PC-9 (cell line): ENCODE measurements at regions not wholly inside any gene's neighbourhood (a gene's known extent, or its start where the extent isn't known, plus 50 kb on each side); places are given as distances from the start of the nearest gene placed in this dataset.

ENCODE experiments used
- BruUV-seq: library from RNA; stranded (reverse); fragments of 400-500 nt; replicated peaks from 2 replicates; lab custom pipeline; 2021; lab: Mats Ljungman, UMichigan
- CTCF ChIA-PET: fragments of 300-600 bp; sonication (Branson Sonifier 250); formaldehyde crosslinking; loops from one replicate; lab custom pipeline; 2022; ENCODE audit warnings: antibody characterized with exemption; lab: Charles Lee
- POLR2A ChIA-PET: fragments of 300-600 bp; sonication (Branson Sonifier 250); formaldehyde crosslinking; loops from one replicate; lab custom pipeline; 2022; ENCODE audit warnings: antibody characterized with exemption; ENCODE audit not compliant: unreplicated experiment; lab: Charles Lee
- DNase-seq, 2 experiments: peaks; one replicate each; pipeline versions ENCODE4 v3.0.0 to v3.0.0-alpha.2; 2015 to 2022; ENCODE audit warnings: mixed read lengths in 1 of 2
- H2AFZ ChIP-seq: fragments of 200-600 bp; sonication (generic); 2 replicates; pipeline ENCODE4 v1.8.1; 2017; ENCODE audit warnings: antibody characterized with exemption
- H3F3A ChIP-seq: fragments of 200-600 bp; sonication (generic); 2 replicates; pipeline ENCODE4 v1.8.1; 2017; ENCODE audit warnings: antibody characterized with exemption, mild to moderate bottlenecking, low read depth; ENCODE audit not compliant: insufficient read depth
- H3K27ac ChIP-seq: fragments of 200-600 bp; sonication (generic); 2 replicates; pipeline ENCODE4 v1.6.1; 2016; ENCODE audit warnings: mixed run types
- H3K27me3 ChIP-seq: fragments of 200-600 bp; sonication (generic); 2 replicates; pipeline ENCODE4 v1.6.1; 2016; ENCODE audit warnings: low read depth, mixed run types; ENCODE audit not compliant: insufficient read depth
- H3K36me3 ChIP-seq: fragments of 200-600 bp; sonication (generic); 2 replicates; pipeline ENCODE4 v1.6.1; 2016; ENCODE audit warnings: low read depth, mixed run types
- H3K4me1 ChIP-seq: fragments of 200-600 bp; sonication (generic); replicated peaks from 2 replicates; pipeline ENCODE4 v1.6.1; 2016; ENCODE audit warnings: mixed run types; ENCODE audit not compliant: insufficient read depth
- H3K4me2 ChIP-seq: fragments of 200-600 bp; sonication (generic); 2 replicates; pipeline ENCODE4 v1.6.1; 2017; ENCODE audit warnings: mixed run types
- H3K4me3 ChIP-seq: fragments of 200-600 bp; sonication (generic); 2 replicates; pipeline ENCODE4 v1.6.1; 2016; ENCODE audit warnings: mixed run types
- H3K79me2 ChIP-seq: fragments of 200-600 bp; sonication (generic); 2 replicates; pipeline ENCODE4 v1.6.1; 2017; ENCODE audit warnings: low read depth, mixed run types
- H3K9me2 ChIP-seq: fragments of 200-600 bp; sonication (generic); 2 replicates; pipeline ENCODE4 v1.8.1; 2017; ENCODE audit warnings: mild to moderate bottlenecking; ENCODE audit not compliant: insufficient read depth
- H3K9me3 ChIP-seq: fragments of 200-600 bp; sonication (generic); 2 replicates; pipeline ENCODE4 v1.8.1; 2016; ENCODE audit warnings: low read depth; ENCODE audit not compliant: insufficient read depth
- H4K20me1 ChIP-seq: fragments of 200-600 bp; sonication (generic); 2 replicates; pipeline ENCODE4 v1.8.1; 2017; ENCODE audit not compliant: insufficient read depth
- EZH2 ChIP-seq: fragments of 200-600 bp; sonication (generic); IDR thresholded peaks from 2 replicates; pipeline ENCODE4 v1.8.0; 2017; ENCODE audit warnings: antibody characterized with exemption, low read depth
- intact Hi-C: fragments of 100-400 bp; cut with micrococcal nuclease; formaldehyde crosslinking; loops from one replicate; pipeline ENCODE4 v1.10.0; 2022; ENCODE audit not compliant: unreplicated experiment
- TF ChIP-seq, protein P1 (sequence below): fragments of 200-600 bp; sonication (generic); conservative IDR thresholded peaks from 2 replicates; pipeline ENCODE4 v1.6.1; 2017; ENCODE audit warnings: mixed run types, antibody characterized with exemption, mild to moderate bottlenecking, moderate library complexity

- TF ChIP-seq, protein P1, sequence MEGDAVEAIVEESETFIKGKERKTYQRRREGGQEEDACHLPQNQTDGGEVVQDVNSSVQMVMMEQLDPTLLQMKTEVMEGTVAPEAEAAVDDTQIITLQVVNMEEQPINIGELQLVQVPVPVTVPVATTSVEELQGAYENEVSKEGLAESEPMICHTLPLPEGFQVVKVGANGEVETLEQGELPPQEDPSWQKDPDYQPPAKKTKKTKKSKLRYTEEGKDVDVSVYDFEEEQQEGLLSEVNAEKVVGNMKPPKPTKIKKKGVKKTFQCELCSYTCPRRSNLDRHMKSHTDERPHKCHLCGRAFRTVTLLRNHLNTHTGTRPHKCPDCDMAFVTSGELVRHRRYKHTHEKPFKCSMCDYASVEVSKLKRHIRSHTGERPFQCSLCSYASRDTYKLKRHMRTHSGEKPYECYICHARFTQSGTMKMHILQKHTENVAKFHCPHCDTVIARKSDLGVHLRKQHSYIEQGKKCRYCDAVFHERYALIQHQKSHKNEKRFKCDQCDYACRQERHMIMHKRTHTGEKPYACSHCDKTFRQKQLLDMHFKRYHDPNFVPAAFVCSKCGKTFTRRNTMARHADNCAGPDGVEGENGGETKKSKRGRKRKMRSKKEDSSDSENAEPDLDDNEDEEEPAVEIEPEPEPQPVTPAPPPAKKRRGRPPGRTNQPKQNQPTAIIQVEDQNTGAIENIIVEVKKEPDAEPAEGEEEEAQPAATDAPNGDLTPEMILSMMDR: no peak
- no peak for TF ChIP-seq EZH2
- H3F3A ChIP-seq: no peaks in the 10 kb centered on the region
- H2AFZ ChIP-seq: no peak overlapping the region
- H3K27me3 ChIP-seq: peaks cover 11% of the 10 kb centered on the region
- H3K79me2 ChIP-seq: no peaks in the 10 kb centered on the region
- no peak overlapping the region for H3K4me2 ChIP-seq
- no peak overlapping the region for H3K4me3 ChIP-seq
- no peaks in the 10 kb centered on the region for H3K36me3 ChIP-seq
- no peaks in the 10 kb centered on the region for H4K20me1 ChIP-seq
- DNase-seq: peak in 1 of 2 experiments; percentile 3
- H3K9me3 ChIP-seq: no peaks in the 10 kb centered on the region
- no peaks in the 10 kb centered on the region for H3K9me2 ChIP-seq
- intact Hi-C loops: no loop called here
- no peak overlapping the region for H3K27ac ChIP-seq
- H3K4me1 ChIP-seq: no peaks in the 10 kb centered on the region
- ChIA-PET POLR2A (no interaction called here), CTCF (no interaction called here)
- BruUV-seq: no TSS peak
These were observed 503.2 kb upstream of the MKI67 start for GRCh38 chr10:128629111-128630096.

- ChIA-PET CTCF (no interaction called here), POLR2A (no interaction called here)
- Histone ChIP-seq H3K27ac (no peak overlapping the region), H3K79me2 (no peaks in the 10 kb centered on the region), H2AFZ (no peak overlapping the region), H3K36me3 (no peaks in the 10 kb centered on the region), H3K4me1 (no peaks in the 10 kb centered on the region), H3K4me3 (no peak overlapping the region), H3K27me3 (no peaks in the 10 kb centered on the region), H3F3A (no peaks in the 10 kb centered on the region), H3K4me2 (no peak overlapping the region), H3K9me2 (no peaks in the 10 kb centered on the region), H4K20me1 (no peaks in the 10 kb centered on the region), H3K9me3 (no peaks in the 10 kb centered on the region)
- BruUV-seq: no TSS peak
- TF ChIP-seq, protein P1: no peak
- TF ChIP-seq EZH2: no peak
- DNase-seq: no peak
- intact Hi-C loops: no loop called here
These were observed 504.6 kb upstream of the MKI67 start for GRCh38 chr10:128630787-128631252.

DNA sequence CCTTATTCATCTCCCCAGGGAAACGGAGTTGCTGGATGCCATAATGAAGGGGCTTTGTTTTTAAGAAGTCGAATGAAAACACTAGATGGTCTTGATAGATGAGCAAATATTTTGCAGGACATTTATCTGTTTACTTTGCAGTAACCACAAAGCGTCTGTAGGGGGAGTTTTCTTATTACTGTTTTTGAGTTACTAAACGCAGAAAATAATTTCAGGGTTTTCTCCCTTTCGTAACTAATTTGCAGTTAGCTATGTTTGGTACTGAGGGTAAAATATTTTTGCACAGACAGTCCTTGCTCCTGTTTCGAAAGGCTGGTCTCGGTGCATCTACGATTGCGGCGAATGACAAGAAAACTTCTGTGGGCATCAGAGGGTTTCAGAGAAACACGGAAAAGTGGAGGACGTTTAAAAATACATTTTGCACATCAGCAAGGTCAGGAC lies 505.6 kb upstream of the MKI67 start:
- no peaks in the 10 kb centered on the region for H4K20me1 ChIP-seq
- H2AFZ ChIP-seq: no peak overlapping the region
- CTCF ChIA-PET: no interaction called here
- H3K27ac ChIP-seq: no peak overlapping the region
- no peak overlapping the region for H3K4me3 ChIP-seq
- H3K79me2 ChIP-seq: no peaks in the 10 kb centered on the region
- no peaks in the 10 kb centered on the region for H3K4me1 ChIP-seq
- H3K9me3 ChIP-seq: no peaks in the 10 kb centered on the region
- POLR2A ChIA-PET: no interaction called here
- H3K4me2 ChIP-seq: no peak overlapping the region
- H3F3A ChIP-seq: no peaks in the 10 kb centered on the region
- DNase-seq: no peak
- intact Hi-C loops: no loop called here
- TF ChIP-seq, protein P1: peak; percentile 45
- no peak for TF ChIP-seq EZH2
- no peaks in the 10 kb centered on the region for H3K36me3 ChIP-seq
- no peaks in the 10 kb centered on the region for H3K9me2 ChIP-seq
- no TSS peak for BruUV-seq
- no peaks in the 10 kb centered on the region for H3K27me3 ChIP-seq
